ENCODE measurements at regions not wholly inside any gene's neighbourhood (a gene's known extent, or its start where the extent isn't known, plus 50 kb on each side); places are given as distances from the start of the nearest gene placed in this dataset.
A peak's percentile ranks its signal among the peaks of the same experiment; 100 is the strongest.

- H3K4me3 ChIP-seq (replicated peaks in 1 of 2; ENCODE audit: low read depth in 2 of 2, low read length in 2 of 2): no peak overlapping the region
- no peak for TF ChIP-seq CTCF (IDR thresholded peaks at IDR 0.05; ENCODE audit: low read depth, low read length)
- DNase-seq (ENCODE audit: low read depth in 2 of 2): no peak
These were observed 52.5 kb upstream of the VSTM5 start for GRCh38 chr11:93902921-93903320.

GRCh38 chr11:93903989-93904388 is 53.6 kb upstream of the VSTM5 start:
- H3K4me3 ChIP-seq (replicated peaks in 1 of 2; ENCODE audit: low read depth in 2 of 2, low read length in 2 of 2): no peak overlapping the region
- TF ChIP-seq CTCF (IDR thresholded peaks at IDR 0.05; ENCODE audit: low read depth, low read length): no peak
- DNase-seq (ENCODE audit: low read depth in 2 of 2): no peak

GRCh38 chr11:93904716-93905115 is 54.3 kb upstream of the VSTM5 start:
- no peak overlapping the region for H3K4me3 ChIP-seq (replicated peaks in 1 of 2; ENCODE audit: low read depth in 2 of 2, low read length in 2 of 2)
- DNase-seq (ENCODE audit: low read depth in 2 of 2): no peak
- TF ChIP-seq CTCF (IDR thresholded peaks at IDR 0.05; ENCODE audit: low read depth, low read length): no peak

- TF ChIP-seq CTCF (IDR thresholded peaks at IDR 0.05; ENCODE audit: low read depth, low read length): no peak
- peak; percentile 37 to 55 for DNase-seq (ENCODE audit: low read depth in 2 of 2)
- H3K4me3 ChIP-seq (replicated peaks in 1 of 2; ENCODE audit: low read depth in 2 of 2, low read length in 2 of 2): no peak overlapping the region
These were observed 55.0 kb upstream of the VSTM5 start for GRCh38 chr11:93905384-93905783.

GRCh38 chr11:93906486-93906885 is 56.1 kb upstream of the VSTM5 start:
- DNase-seq (ENCODE audit: low read depth in 2 of 2): peak in 1 of 2 donors; percentile 25
- H3K4me3 ChIP-seq (replicated peaks in 1 of 2; ENCODE audit: low read depth in 2 of 2, low read length in 2 of 2): no peak overlapping the region
- no peak for TF ChIP-seq CTCF (IDR thresholded peaks at IDR 0.05; ENCODE audit: low read depth, low read length)

GRCh38 chr11:93907901-93908300 is 57.5 kb upstream of the VSTM5 start:
- no peak overlapping the region for H3K4me3 ChIP-seq (replicated peaks in 1 of 2; ENCODE audit: low read depth in 2 of 2, low read length in 2 of 2)
- no peak for TF ChIP-seq CTCF (IDR thresholded peaks at IDR 0.05; ENCODE audit: low read depth, low read length)
- no peak for DNase-seq (ENCODE audit: low read depth in 2 of 2)

GRCh38 chr11:93908689-93909088 is 58.3 kb upstream of the VSTM5 start:
- TF ChIP-seq CTCF (IDR thresholded peaks at IDR 0.05; ENCODE audit: low read depth, low read length): no peak
- DNase-seq (ENCODE audit: low read depth in 2 of 2): peak; percentile 60 to 92
- H3K4me3 ChIP-seq (replicated peaks in 1 of 2; ENCODE audit: low read depth in 2 of 2, low read length in 2 of 2): no peak overlapping the region

All from cardiac fibroblast (primary cell).